Keratinocyte (primary cell): ENCODE measurements at regions not wholly inside any gene's neighbourhood (a gene's known extent, or its start where the extent isn't known, plus 50 kb on each side); places are given as distances from the start of the nearest gene placed in this dataset.

Experiments
- CTCF ChIP-seq, 3 experiments: IDR thresholded peaks in 1 of 3; conservative IDR thresholded peaks in 1 of 3; optimal IDR thresholded peaks in 1 of 3; 2 replicates in 2 of 3; 3 replicates in 1 of 3; pipeline versions ENCODE3 to v1.5.1; 2011; ENCODE audit warnings: low read length in 3 of 3, mild to moderate bottlenecking in 3 of 3, moderate library complexity in 2 of 3, control low read depth in 1 of 3, inconsistent platforms in 1 of 3; ENCODE audit not compliant: insufficient read depth in 2 of 3; ENCODE audit errors: extremely low read depth in 1 of 3
- EZH2 ChIP-seq: IDR thresholded peaks from one replicate; pipeline ENCODE4 v1.6.1; 2012; ENCODE audit warnings: inconsistent platforms, mild to moderate bottlenecking, low read length, moderate library complexity

- TF ChIP-seq CTCF (optimal IDR thresholded peaks at IDR 0.05 in 1 of 3, IDR thresholded peaks at IDR 0.05 in 1 of 3, conservative IDR thresholded peaks at IDR 0.05 in 1 of 3; ENCODE audit: extremely low read depth in 1 of 3, insufficient read depth in 2 of 3, low read length in 3 of 3) (no peak), EZH2 (no peak)
Observed at GRCh38 chr16:51522902-51523301, 371.8 kb upstream of the SALL1 start.
